Epithelial cell of esophagus (primary cell): ENCODE measurements at regions not wholly inside any gene's neighbourhood (a gene's known extent, or its start where the extent isn't known, plus 50 kb on each side); places are given as distances from the start of the nearest gene placed in this dataset.

Experiments used
- DNase-seq: peaks from one replicate; pipeline ENCODE4 v3.0.0; 2010; ENCODE audit warnings: low read depth
- H3K4me3 ChIP-seq: 2 replicates; pipeline ENCODE4 v1.5.1; 2011; ENCODE audit warnings: mild to moderate bottlenecking, low read length, control low read depth
- CTCF ChIP-seq: IDR thresholded peaks from 2 replicates; pipeline ENCODE4 v1.5.1; 2011; ENCODE audit warnings: low read depth, mild to moderate bottlenecking, low read length, control low read depth, inconsistent platforms; ENCODE audit not compliant: insufficient read depth; ENCODE audit errors: missing control alignments

- no peak for TF ChIP-seq CTCF
- no peak for DNase-seq
- no peak overlapping the region for H3K4me3 ChIP-seq
These were observed 82.8 kb upstream of the DTNA start for GRCh38 chr18:34627137-34627920.

- no peak for TF ChIP-seq CTCF
- DNase-seq = no peak
- H3K4me3 ChIP-seq = no peak overlapping the region
These were observed 78.8 kb upstream of the DTNA start for GRCh38 chr18:34631093-34631966.

GRCh38 chr18:34632321-34632720, 77.8 kb upstream of the DTNA start:
- DNase-seq = no peak
- TF ChIP-seq CTCF = no peak
- no peak overlapping the region for H3K4me3 ChIP-seq

GRCh38 chr18:34633368-34633767, 76.7 kb upstream of the DTNA start:
- no peak for TF ChIP-seq CTCF
- no peak for DNase-seq
- no peak overlapping the region for H3K4me3 ChIP-seq

- TF ChIP-seq CTCF = no peak
- no peak for DNase-seq
- H3K4me3 ChIP-seq = no peak overlapping the region
These were observed 72.8 kb upstream of the DTNA start for GRCh38 chr18:34637094-34637801.

GRCh38 chr18:34639687-34640086, 70.4 kb upstream of the DTNA start:
- TF ChIP-seq CTCF = no peak
- no peak for DNase-seq

More at GRCh38 chr18:34639687-34640086, 70.4 kb upstream of the DTNA start:
- H3K4me3 ChIP-seq = no peak overlapping the region
